Epithelial cell of esophagus (primary cell): ENCODE measurements at regions not wholly inside any gene's neighbourhood (a gene's known extent, or its start where the extent isn't known, plus 50 kb on each side); places are given as distances from the start of the nearest gene placed in this dataset.

Experiments
- DNase-seq: peaks from one replicate; pipeline ENCODE4 v3.0.0; 2010; ENCODE audit warnings: low read depth
- H3K4me3 ChIP-seq: 2 replicates; pipeline ENCODE4 v1.5.1; 2011; ENCODE audit warnings: mild to moderate bottlenecking, low read length, control low read depth
- CTCF ChIP-seq: IDR thresholded peaks from 2 replicates; pipeline ENCODE4 v1.5.1; 2011; ENCODE audit warnings: low read depth, mild to moderate bottlenecking, low read length, control low read depth, inconsistent platforms; ENCODE audit not compliant: insufficient read depth; ENCODE audit errors: missing control alignments

- TF ChIP-seq CTCF = no peak
- H3K4me3 ChIP-seq = no peak overlapping the region
These were observed 250.5 kb downstream of the KLF13 start for GRCh38 chr15:31577108-31577507.

GRCh38 chr15:31579282-31579681, 252.6 kb downstream of the KLF13 start:
- no peak overlapping the region for H3K4me3 ChIP-seq
- DNase-seq = no peak
- no peak for TF ChIP-seq CTCF

More at GRCh38 chr15:31577108-31577507, 250.5 kb downstream of the KLF13 start:
- no peak for DNase-seq

GRCh38 chr15:31579976-31580375, 253.3 kb downstream of the KLF13 start:
- no peak overlapping the region for H3K4me3 ChIP-seq
- TF ChIP-seq CTCF = no peak
- DNase-seq = no peak

- TF ChIP-seq CTCF = no peak
- H3K4me3 ChIP-seq = no peak overlapping the region
- no peak for DNase-seq
These were observed 257.6 kb downstream of the KLF13 start for GRCh38 chr15:31584195-31584594.

- no peak for DNase-seq
- no peak overlapping the region for H3K4me3 ChIP-seq
- no peak for TF ChIP-seq CTCF
These were observed 258.6 kb downstream of the KLF13 start for GRCh38 chr15:31585240-31585639.

- no peak for TF ChIP-seq CTCF
- DNase-seq = peak; percentile 37
- no peak overlapping the region for H3K4me3 ChIP-seq
These were observed 260.2 kb downstream of the KLF13 start for GRCh38 chr15:31586841-31587240.

GRCh38 chr15:31587583-31587982, 260.9 kb downstream of the KLF13 start:
- H3K4me3 ChIP-seq = no peak overlapping the region
- no peak for TF ChIP-seq CTCF
- DNase-seq = no peak
